Upper lobe of left lung (tissue), 4 donors: ENCODE measurements at regions not wholly inside any gene's neighbourhood (a gene's known extent, or its start where the extent isn't known, plus 50 kb on each side); places are given as distances from the start of the nearest gene placed in this dataset.

Experiments used
- EP300 ChIP-seq, 4 donors: sonication (generic); formaldehyde crosslinking; IDR thresholded peaks; one replicate each; pipeline ENCODE4 v1.5.1; 2017; ENCODE audit warnings: antibody characterized with exemption in 4 of 4, control low read depth in 2 of 4
- POLR2A ChIP-seq, 4 donors: fragments of 450-650 bp; IDR thresholded peaks; one replicate each; pipeline ENCODE4 v1.5.1; 2016 to 2017; ENCODE audit warnings: antibody characterized with exemption in 4 of 4, mild to moderate bottlenecking in 2 of 4
- POLR2AphosphoS5 ChIP-seq, 2 donors: sonication (generic); formaldehyde crosslinking; IDR thresholded peaks; one replicate each; pipeline ENCODE4 v1.5.1; 2017; ENCODE audit warnings: antibody characterized with exemption in 2 of 2
- TF ChIP-seq, protein P1 (sequence below), 6 experiments: fragments of 450-650 bp in 4 of 6; fragments of 200-600 bp in 2 of 6; sonication (generic) in 2 of 6; IDR thresholded peaks; one replicate each; pipeline ENCODE4 v1.5.1; 2016 to 2019; ENCODE audit warnings: antibody characterized with exemption in 6 of 6

DNA sequence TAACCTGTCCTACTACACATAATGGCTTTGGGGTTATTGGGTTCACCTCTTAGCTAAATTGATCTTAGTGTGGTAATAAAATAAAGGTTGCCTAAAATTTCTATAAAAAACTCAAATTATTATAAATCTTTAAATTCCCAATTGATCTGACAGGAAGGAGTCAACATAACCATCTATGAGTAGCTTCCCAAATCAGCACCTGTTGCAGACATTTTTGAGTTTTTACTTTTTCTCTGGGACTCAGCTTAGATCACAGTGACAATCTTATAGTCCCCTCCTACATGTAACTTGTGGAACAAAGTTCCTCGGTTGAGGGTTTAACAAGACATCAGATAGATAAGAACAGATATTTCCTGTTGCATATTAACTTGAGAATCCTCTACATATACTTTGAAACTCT lies 601.0 kb downstream of the TUSC7 start:
- TF ChIP-seq, protein P1, sequence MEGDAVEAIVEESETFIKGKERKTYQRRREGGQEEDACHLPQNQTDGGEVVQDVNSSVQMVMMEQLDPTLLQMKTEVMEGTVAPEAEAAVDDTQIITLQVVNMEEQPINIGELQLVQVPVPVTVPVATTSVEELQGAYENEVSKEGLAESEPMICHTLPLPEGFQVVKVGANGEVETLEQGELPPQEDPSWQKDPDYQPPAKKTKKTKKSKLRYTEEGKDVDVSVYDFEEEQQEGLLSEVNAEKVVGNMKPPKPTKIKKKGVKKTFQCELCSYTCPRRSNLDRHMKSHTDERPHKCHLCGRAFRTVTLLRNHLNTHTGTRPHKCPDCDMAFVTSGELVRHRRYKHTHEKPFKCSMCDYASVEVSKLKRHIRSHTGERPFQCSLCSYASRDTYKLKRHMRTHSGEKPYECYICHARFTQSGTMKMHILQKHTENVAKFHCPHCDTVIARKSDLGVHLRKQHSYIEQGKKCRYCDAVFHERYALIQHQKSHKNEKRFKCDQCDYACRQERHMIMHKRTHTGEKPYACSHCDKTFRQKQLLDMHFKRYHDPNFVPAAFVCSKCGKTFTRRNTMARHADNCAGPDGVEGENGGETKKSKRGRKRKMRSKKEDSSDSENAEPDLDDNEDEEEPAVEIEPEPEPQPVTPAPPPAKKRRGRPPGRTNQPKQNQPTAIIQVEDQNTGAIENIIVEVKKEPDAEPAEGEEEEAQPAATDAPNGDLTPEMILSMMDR (IDR thresholded peaks at IDR 0.05), result no peak
- no peak for TF ChIP-seq POLR2A (IDR thresholded peaks at IDR 0.05)
- no peak for TF ChIP-seq POLR2AphosphoS5 (IDR thresholded peaks at IDR 0.05)
- TF ChIP-seq EP300 (IDR thresholded peaks at IDR 0.05), result no peak
